ENCODE measurements at regions not wholly inside any gene's neighbourhood (a gene's known extent, or its start where the extent isn't known, plus 50 kb on each side); places are given as distances from the start of the nearest gene placed in this dataset.

DNA sequence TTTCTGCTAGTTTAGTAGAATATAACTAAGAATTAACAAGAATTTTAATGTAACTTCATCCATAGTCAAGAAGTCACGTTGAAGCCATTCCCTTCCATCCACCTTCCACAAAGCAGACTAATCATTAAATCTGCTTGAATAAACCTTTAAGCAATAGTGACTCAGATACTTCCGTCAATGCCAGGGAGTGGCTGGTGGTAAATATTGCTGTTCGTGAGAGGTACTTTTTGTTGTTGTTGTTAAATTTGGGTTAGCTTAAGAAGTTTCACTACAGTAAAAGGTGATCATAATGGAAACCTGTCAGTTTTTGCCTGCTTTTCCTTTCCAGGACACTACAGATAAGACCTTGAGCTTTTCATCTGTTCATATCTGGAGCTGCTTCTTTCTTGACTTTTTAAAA, 316.3 kb downstream of the TMA16 start:
- TF ChIP-seq ZFX (IDR thresholded peaks at IDR 0.05; ENCODE audit: borderline replicate concordance) = no peak
- TF ChIP-seq, protein P1, sequence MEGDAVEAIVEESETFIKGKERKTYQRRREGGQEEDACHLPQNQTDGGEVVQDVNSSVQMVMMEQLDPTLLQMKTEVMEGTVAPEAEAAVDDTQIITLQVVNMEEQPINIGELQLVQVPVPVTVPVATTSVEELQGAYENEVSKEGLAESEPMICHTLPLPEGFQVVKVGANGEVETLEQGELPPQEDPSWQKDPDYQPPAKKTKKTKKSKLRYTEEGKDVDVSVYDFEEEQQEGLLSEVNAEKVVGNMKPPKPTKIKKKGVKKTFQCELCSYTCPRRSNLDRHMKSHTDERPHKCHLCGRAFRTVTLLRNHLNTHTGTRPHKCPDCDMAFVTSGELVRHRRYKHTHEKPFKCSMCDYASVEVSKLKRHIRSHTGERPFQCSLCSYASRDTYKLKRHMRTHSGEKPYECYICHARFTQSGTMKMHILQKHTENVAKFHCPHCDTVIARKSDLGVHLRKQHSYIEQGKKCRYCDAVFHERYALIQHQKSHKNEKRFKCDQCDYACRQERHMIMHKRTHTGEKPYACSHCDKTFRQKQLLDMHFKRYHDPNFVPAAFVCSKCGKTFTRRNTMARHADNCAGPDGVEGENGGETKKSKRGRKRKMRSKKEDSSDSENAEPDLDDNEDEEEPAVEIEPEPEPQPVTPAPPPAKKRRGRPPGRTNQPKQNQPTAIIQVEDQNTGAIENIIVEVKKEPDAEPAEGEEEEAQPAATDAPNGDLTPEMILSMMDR (IDR thresholded peaks at IDR 0.05) = no peak
- H3K27ac ChIP-seq = no peak overlapping the region

GRCh38 chr4:163815776-163816175, 321.3 kb downstream of the TMA16 start:
- H3K27ac ChIP-seq = no peak overlapping the region
- no peak for TF ChIP-seq ZFX (IDR thresholded peaks at IDR 0.05; ENCODE audit: borderline replicate concordance)
- TF ChIP-seq, protein P1 (IDR thresholded peaks at IDR 0.05) = no peak

DNA sequence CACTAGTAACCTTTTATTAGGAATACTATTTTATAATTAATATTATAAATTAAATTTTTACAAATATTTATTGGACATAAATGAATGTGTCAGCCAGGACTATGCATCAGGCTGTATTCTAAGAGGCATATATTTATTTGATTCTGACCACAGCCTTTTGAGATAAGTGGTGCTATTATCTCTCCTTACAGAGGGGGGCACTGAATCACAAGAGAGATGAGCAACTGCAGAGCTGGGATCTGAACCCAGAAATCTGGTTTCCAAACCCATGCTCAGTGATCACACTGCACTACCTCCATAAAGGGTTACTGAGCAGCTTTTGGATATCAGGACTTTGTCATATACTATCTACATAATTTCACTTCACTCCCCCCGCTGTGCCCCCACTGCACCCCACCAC, 322.0 kb downstream of the TMA16 start:
- no peak for TF ChIP-seq ZFX (IDR thresholded peaks at IDR 0.05; ENCODE audit: borderline replicate concordance)
- TF ChIP-seq, protein P1 (IDR thresholded peaks at IDR 0.05) = no peak

DNA sequence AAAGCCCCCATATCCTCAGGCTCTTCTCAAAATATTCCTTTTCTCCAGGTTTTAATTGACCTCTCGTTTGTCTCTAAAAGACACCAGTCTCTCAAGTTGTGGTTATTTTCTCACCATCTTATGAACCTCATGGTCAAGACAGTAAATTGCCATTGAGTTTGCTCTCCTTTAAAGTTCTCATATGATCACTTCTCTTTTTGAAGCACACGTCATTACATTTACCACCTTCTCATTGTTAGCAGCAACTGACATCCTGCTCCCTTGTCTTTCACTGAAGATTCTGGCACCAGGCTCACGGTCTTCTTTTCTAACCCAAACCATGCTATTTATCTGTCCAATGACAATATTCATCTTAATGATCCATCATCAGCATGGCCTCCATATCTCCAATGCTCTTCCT, 324.2 kb downstream of the TMA16 start:
- TF ChIP-seq, protein P1 (IDR thresholded peaks at IDR 0.05) = no peak
- no peak for TF ChIP-seq ZFX (IDR thresholded peaks at IDR 0.05; ENCODE audit: borderline replicate concordance)

More for the DNA sequence above, 322.0 kb downstream of the TMA16 start:
- no peak overlapping the region for H3K27ac ChIP-seq

DNA sequence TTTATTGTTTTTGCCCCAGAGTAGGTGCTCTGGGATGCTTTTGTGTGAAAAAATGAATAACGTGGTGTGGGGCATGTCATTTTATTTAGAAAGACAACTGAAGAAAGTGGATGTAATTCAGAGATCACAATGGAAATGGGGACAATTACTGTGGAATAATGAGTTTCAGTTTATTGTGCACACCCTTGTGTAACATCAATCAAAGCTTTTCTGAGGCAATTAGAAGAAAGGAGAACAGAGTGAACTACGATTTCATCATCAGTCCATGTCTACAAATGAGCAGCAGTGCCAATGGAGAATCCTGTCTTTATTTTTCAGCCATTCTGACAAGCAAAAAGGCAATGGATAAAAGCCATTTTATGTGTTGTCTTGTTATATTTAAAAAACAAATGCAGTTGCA, 339.2 kb downstream of the TMA16 start:
- TF ChIP-seq, protein P1 (IDR thresholded peaks at IDR 0.05) = no peak
- TF ChIP-seq ZFX (IDR thresholded peaks at IDR 0.05; ENCODE audit: borderline replicate concordance) = no peak
- no peak overlapping the region for H3K27ac ChIP-seq

More for the DNA sequence above, 324.2 kb downstream of the TMA16 start:
- H3K27ac ChIP-seq = no peak overlapping the region

DNA sequence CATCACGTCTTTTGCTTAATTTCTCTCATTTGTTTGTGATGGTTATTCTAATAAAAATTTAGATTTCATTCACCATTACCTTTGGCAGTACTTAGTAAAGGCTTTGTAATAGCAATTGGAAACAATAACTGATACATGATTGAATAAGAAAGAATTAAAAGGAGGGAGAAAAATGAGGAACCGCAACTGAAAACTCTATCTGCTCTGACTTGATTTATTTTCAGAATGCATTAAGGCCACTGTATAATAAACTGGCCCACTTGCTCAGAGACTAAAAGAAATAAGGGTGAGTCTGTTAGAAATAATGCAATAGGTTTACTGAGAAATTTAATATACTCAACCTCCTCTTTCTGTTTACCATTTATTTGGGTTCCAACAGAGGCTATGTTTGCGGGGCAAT, 351.5 kb downstream of the TMA16 start:
- no peak overlapping the region for H3K27ac ChIP-seq
- TF ChIP-seq ZFX (IDR thresholded peaks at IDR 0.05; ENCODE audit: borderline replicate concordance) = no peak
- TF ChIP-seq, protein P1 (IDR thresholded peaks at IDR 0.05) = no peak

DNA sequence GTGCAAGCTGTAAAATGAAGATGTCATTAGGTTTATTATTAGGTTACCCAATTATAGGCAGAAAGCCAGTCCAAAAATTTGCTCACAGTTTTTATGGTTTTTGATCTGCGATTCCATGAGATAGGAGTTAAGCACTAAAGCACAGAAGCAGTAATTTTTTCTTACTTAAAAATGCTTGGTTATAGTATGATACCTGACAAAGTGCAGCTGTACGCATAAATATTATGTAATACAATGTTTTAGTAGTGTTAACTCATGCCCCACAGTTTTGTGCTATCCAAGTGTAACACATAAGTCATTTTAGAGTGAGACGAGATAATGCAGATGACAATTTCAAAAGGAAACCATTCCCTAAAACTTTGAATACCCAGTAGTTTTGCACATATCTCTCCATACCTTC, 357.8 kb downstream of the TMA16 start:
- TF ChIP-seq ZFX (IDR thresholded peaks at IDR 0.05; ENCODE audit: borderline replicate concordance) = no peak
- TF ChIP-seq, protein P1 (IDR thresholded peaks at IDR 0.05) = no peak
- no peak overlapping the region for H3K27ac ChIP-seq

All from 22Rv1 (cell line).